ENCODE measurements at regions not wholly inside any gene's neighbourhood (a gene's known extent, or its start where the extent isn't known, plus 50 kb on each side); places are given as distances from the start of the nearest gene placed in this dataset.

DNA sequence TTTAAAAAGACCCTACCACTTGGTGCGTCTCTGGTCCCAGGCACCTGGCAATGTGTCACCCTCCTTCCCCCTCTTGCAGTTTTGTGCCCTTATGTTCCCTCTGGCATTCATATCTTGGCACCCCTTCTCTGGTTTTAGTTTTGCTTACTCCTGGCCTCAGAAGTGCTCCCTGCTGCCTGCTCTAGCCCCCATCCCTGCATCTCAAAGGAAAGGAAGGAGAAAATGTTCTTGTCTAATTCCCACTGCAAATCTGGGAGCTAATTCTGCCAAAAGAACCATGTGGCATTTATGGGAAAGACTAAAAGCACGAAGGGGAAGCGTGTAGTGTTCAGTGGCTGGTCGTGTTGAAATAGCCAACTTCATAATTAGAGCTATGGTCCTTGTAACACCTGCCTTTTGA, 340.1 kb upstream of the RPS6KA3 start:
- DNase-seq: no peak

DNA sequence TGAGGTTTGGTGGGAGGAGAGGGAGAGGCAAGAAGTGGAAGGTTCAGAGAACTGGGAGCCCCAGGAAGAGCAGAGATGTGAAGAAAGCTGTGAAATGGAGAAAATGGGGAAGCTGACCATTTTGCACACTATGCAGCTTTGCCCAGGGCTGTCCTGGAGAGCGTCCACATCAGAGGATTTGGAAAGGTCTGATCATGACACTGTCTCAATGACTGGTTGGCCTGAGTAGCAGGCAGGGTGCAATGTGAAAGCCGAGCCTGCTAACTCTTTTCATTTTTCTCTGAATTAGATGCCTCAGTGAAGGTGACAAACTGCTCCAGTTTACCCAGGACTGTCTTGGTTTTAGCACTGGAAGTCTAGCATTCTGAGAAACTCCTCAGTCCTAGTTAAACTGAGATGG, 330.1 kb upstream of the RPS6KA3 start:
- DNase-seq: no peak

DNA sequence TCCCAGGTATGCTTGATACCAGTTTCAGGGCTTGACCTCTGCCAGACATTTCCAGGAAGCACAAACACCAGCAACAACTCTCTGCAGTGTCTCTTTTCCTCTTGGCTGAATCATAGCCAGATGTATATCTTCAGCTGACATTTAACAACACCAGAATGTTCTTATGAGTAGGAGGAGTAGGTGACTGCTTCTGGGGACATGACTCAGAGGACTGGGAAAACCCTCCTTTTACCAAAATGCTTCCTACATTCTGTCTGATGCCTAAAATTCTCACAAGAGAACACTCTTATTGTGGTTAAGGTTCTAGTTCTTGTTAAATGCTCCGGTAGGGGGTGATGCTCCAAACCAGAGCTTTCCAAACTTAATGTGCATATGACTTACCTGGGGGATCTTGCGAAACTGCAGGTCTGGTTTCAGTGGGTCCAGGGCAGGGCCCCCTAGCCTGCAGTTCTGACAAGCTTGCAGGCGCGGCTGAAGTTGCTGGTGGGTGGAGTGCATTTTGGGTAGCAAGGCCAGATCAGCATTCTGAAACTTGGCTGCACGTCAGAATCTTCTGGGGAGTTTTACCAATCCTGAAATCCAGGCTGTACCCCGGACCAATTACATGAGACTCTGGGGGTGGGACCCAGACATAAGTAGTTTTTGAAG, 329.3 kb upstream of the RPS6KA3 start:
- peak; percentile 47 for DNase-seq

DNA sequence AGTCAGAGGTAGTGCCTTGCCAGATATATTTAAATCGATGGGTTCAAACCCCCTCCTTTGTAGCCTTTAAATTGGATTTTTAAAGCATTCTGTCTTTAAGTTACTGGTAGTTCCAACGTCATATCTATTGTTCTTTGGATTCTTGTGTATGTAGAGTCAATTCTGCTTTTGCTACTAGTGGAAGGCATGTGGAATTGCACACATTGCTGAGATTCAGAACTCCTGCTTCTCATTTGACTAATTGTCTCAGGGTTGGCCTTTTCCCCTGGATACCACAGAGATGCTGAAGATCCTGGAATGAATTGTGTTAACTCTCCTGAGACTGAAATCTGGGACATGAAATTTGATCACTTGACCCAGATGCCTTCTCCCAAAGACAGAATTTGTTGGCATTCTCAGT, 328.3 kb upstream of the RPS6KA3 start:
- DNase-seq: peak; percentile 44

DNA sequence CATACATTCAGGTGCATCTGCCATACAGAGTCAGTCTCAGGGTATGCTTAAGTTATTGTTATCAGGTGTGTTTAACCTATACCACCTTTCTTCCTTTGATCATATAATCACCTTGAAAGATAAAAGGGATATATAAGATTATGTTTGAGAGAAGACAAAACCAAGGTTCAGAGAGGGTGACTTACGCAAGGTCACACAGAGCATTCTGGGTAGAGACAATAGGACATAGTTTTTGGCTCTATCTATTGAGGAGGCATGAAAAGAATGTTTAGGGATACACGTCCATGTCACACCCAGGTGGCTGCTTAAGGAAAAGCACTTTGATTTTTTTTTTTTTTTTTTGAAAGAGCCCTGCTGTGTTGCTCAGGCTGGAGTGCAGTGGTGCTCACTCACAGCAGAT, 327.1 kb upstream of the RPS6KA3 start:
- no peak for DNase-seq

DNA sequence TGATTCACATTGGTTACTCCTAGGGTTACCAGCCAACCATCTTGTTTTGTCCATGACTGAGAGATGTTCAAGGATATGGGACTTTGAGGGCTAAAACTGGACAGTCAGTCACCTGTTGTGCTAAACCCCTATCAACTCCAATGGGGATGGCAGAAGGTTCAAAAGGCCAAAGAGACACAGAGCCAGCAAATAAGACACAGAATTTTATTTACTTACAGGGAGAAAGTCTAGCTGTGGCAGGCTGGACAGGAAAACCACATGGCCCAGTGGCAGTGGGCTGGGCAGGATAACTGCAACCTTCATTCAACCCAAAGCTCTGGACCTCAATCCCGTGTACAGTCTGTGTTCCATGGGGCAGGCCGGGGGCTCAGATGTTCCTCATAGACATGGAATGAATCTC, 326.7 kb upstream of the RPS6KA3 start:
- no peak for DNase-seq

DNA sequence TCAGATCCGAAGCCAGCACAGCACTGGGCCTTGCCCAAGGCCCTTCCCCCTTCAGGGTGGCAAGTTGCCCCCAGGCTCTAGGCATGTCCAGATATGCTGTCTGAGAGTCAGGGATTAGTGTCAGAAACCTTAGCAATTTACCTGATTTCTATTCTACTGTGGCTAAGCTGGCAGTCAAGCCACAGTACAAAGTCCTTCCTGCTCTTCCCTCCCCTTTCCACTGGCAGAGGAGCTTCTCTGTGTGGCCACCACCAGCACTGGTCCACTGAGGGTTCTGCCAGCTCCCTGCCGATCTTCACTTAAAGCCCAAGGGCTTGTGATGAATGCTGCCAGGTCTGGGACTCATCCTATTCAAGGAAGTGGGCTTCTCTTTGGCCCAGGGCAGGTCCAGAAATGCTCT, 324.5 kb upstream of the RPS6KA3 start:
- no peak for DNase-seq

DNA sequence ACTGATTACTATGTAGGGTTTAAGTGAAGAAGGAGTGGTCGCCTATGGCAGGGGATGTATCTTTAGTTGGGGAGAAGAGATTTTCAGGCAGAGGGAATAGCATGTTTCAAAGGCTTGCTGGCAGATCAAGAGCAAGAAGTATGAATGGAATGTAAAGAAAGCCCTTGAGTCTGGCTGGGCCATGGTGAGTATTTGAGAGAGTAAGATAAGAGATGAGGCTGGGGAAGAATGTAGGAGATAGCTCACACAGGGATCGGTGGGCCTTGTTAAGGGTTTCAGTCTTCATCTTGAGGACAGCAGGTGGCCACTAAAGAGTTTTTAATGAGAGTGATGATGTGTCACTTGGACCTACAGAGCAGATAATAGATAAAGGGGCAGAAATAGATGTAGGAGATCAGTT, 319.1 kb upstream of the RPS6KA3 start:
- peak; percentile 4 for DNase-seq

DNA sequence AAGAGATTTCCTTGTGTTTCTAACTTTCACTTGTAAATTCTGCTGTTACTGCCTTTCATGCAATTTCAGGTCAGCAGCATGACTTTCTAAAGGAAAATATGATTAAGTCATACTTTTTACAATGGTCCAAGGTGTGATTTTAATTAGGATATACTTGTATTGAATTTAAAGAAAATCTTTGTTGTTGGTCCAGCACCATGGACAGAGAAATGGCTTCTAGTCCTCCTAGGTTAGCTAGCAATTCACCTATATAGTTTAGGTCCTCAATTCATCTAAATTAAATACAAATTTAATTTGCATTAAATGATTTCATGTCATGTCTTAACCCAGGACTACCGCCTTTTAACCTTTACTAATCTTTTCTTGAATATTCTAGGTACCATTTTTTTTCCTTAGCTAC, 304.9 kb upstream of the RPS6KA3 start:
- DNase-seq: peak; percentile 4

DNA sequence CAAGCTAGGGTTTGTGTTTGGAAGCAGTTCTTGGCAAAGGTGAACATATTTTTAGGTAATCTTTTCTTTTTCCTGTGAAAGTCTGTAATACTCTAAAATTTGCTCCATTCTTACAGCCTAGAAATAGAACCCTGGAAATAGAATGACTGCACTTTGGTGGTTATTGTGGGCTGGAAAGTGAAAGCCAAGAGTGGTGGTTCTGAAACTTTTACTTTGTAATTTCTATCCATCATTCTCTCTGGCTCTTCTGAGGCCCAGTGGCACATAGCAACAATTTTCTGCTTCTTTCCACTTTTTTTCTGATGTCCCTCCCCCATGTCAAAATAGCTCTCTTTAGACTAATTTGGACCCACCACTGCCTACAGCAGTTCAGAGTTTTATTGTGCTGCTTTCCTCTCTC, 300.4 kb upstream of the RPS6KA3 start:
- no peak for DNase-seq

DNA sequence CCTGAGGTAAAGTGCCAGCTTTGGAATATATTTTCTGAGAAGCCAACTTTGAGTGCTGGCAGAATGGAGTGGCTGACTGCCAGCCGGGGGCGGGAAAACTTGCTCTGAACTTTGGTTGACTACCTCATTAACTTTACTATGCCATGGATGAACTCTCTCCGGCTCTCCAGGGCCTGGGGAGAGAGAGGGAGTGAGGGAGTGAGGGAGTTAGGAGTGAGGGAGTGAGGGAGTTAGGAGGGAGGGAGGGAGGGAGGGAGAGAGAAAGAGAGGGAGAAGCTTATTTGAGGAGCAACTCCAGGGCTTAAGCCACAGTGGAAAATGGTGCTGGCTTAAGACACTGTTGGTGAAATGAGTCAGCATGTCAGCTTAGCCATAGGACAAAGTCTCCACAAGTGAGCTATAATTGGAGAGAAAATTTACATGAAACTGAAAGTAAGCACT, 280.9 kb upstream of the RPS6KA3 start:
- DNase-seq: peak; percentile 62

DNA sequence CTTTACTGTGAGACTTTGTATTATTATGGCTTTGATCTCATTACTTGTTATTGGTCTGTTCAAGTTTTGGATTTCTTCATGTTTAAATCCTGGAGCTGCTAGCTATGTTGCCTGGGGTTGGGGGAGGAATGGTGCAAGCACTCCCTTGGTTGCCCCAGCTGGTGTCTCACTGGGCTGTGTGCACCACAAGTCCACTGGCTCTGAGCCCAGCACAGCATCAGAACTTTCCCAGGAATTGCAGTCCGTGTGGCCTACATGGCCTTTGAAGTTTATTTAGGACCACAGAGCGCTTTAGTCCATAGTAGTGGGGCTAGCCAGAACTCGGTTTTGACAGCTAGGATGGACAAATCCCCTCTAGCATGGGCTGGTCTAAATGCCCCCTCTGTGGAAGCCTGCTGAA, 278.8 kb upstream of the RPS6KA3 start:
- no peak for DNase-seq

DNA sequence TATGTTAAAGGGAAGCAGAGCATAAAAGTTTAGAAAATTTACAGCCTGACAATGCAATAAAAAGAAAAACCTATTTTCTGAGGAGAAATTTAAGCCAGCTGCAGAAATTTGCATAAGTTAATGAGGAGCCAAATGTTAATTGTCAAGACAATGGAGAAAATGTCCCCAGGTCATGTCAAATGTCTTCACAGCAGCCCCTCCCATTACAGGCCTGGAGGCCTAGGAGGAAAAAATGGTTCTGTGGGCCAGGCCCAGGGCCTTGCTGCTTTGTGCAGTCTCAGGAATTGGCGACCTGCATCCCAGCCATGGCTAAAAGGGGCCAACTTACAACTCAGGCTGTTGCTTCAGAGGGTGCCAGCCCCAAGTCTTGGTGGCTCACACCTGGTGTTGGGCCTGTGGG, 275.4 kb upstream of the RPS6KA3 start:
- DNase-seq: no peak

DNA sequence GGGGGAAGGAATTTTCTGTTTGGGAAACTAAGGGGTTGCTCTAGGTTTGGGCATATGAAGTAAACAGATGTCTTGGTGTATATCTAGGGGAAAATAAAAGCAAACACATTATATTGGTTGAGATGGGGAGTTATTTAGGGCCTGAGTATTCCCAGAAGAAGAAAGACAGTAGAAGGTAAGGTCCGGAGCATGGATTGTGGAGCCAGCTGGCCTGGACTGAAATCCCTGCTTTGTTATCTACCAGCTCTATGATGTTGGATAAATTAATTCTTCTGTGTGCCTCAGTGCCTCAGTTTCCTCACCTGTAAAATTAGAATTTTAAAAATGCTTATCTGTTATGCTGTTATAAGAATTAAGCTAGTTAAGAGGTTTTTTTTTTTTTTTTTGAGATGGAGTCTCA, 272.3 kb upstream of the RPS6KA3 start:
- no peak for DNase-seq

DNA sequence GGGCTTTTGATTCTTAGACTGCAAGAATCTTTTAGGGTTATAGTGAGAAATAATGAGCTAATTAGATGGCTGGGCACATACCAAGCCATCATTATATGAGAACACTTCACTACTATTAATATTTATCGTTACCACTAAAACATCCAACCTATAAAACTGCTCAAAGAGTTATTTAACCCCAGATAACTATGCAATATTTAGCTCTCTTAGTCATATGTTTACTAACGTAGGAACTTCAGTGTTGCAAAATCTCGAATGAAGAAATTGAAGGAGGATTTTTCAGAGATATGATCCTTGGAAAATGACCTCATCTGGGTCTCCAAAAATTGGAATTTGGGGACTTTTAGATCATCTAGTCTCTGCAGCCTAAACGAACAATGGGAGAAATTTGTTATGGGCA, 265.0 kb upstream of the RPS6KA3 start:
- DNase-seq: no peak

DNA sequence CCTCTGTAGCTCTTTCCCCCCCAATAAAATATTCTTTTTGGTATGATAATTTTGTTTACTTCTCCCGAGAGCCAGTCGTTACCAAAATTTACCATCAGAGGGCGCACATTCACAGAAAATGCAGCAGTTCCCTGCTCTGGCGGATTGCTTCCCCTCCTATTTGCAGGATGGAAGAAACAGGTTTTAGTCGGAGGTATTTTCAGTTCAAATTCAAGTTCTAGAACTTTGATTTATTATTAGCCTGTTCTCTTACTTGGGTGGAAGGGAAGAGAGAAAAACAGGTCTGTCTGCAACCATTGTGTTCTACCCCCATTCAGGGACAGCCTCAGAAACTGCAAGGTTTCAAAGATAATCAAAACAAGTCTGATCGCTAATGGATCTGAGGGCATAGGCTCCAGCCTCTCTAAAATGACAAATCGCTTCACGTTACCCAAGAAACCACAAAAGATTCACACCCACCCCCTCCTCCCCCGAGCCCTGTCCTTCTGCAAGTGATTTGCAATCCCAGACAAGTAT, 263.8 kb upstream of the RPS6KA3 start:
- peak; percentile 66 for DNase-seq

DNA sequence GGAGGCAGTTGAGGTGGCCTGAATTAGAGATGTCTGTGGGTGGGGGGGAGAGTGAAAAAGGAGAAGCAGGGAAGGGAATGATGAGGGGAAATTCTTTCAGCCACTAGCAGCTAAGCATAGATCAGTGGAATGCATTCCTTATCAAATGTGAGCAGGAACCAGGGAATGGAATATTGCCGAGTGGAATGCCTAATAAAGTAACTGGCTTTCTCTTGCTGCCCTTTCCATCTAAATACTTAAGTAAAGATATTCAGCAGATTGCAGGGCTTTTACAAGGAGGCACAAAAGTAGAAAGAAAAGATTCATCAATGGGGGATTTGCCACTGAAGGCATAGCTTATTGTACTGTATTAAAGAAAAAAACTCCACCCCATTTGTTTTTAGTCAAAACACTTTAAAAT, 263.0 kb upstream of the RPS6KA3 start:
- no peak for DNase-seq

DNA sequence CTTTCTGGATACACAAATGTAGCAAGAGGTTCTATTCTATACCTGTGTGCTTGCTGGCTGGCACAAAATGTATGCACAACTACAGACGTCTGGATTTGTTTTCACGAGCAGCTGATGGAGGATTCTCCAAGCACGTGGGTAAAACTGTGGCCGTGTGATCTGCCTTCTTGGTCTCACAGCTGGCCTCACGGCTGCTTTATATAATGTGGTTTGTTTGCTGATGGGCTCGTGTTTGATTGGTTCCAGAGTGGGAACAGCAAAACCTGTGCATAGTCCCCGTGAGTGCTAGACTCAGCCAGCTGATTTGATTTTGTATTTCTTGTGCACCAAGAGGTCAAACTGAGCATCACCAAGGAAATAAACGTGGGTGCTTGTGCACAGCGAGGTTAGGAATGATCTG, 262.6 kb upstream of the RPS6KA3 start:
- DNase-seq: no peak

DNA sequence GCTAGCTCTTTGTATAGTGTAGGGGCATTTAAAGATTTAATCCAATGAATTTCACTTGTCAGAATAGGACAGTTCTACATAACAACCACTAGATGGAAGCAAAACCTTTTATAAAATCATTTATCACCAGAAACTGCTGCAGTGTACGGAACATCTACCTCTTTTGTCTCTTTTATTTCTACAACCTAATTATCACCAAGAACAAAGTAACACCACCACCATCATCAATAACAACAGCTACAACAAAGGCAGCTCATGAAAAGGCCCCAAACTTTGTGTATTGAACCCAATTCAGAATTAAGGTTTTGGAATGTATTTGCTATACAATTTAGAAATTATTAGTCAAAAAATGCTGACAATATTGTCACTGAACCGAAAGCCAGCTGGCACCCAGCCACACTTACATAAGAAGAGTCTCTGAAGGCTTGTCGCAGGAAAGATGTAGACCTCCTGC, 260.9 kb upstream of the RPS6KA3 start:
- no peak for DNase-seq

DNA sequence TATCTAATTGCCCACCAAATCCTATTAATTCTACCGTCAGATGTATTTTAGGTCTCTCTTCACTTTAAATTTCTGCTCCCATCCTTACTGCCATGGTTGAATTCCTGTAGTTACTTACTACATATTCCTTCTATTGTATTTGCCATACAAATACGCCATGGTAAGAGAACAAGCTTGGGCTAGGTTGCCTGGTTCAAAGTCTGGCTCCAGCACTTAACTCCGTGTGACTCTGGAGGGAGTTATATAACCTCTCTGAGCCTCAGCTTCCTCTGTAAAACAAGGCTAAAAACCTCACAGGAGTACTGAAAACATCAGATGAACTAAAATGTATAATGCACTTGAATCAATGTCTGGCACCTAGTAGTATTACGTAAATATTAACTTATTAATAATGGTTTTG, 260.3 kb upstream of the RPS6KA3 start:
- no peak for DNase-seq

DNA sequence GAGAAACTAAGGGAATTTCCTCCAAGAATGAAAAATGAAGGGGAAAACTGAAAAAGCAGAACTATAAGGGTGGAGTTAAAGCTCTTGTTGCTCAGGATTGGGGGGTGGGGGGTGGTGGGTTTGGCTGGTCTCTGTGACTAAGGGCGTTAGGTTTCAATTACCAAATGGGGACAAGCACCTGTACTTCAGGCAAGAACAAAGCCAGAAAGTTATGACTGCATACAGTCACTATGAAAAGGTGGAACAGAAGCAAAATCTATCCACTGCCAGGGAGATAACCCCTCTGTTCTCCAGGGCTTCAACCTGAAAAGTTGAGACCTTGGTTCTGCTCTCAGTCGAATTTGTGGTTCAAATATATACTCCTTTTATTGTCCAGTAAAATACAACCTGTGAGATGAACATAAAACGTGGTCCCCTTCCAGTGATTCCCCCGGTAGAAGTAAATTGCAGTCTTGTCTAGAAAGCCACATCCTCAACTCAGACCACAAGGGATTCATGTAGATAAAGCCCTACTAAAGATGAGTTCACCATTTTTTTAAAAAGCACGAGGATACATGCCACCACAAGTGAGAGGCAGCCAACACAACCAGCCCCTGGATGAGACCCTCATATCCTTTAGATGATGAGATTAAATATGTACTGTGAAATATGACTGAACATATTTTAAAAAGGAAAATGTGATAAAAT, 257.1 kb upstream of the RPS6KA3 start:
- no peak for DNase-seq

DNA sequence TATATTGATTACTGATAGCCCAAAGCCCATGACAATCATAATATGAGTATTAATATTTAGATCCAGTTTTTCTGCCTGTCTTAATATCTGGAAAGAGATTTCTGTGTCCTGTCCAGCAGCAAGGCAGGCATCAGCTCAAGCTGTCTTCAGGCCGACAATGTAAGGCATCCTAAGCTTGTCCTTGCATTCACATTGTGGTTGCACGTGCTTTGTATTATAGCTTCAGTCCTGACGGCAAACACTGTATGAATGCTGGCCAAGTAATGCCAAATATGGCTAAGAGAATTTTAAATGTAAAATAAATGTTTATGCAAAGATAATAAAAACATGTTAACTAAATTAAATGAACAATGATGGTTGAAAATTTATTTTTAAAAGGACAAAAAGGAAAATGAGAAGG, 255.7 kb upstream of the RPS6KA3 start:
- DNase-seq: no peak

DNA sequence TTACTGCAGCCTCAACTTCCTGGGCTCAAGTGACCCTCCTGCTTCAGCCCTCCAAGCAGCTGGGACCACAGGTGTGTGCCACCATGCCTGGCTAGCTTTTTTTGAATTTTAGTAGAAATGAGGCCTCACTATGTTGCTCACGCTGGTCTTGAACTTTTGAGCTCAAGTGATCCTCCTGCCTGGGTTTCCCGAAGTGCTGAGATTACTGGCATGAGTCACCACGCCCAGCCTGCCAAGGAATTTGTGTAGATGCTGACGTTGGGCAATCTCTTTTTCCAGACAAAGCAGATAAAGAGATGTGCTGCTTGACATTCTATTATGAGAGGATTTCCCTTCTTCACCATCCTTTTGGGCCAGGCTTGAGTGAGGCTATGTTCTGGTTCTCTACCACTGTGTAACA, 254.5 kb upstream of the RPS6KA3 start:
- DNase-seq: peak; percentile 56

DNA sequence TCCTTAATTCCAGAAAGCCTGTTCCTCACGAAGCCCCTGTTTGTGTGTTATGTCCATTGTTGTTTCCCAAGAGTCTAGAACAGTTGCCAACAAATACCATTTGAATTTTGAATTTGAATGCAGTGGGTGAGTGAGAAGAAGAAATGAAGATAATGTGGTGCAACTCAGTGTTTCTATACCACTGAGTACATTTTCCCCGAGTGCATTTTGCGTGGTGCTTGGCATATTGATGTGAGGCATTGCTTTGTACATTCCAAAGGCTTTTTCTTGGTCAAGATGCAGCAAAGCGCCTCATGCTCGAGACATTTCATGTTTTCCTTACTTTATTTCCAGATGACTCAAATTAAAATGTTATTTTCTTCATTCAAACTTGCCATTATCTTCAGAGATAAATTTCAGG, 253.1 kb upstream of the RPS6KA3 start:
- no peak for DNase-seq

DNA sequence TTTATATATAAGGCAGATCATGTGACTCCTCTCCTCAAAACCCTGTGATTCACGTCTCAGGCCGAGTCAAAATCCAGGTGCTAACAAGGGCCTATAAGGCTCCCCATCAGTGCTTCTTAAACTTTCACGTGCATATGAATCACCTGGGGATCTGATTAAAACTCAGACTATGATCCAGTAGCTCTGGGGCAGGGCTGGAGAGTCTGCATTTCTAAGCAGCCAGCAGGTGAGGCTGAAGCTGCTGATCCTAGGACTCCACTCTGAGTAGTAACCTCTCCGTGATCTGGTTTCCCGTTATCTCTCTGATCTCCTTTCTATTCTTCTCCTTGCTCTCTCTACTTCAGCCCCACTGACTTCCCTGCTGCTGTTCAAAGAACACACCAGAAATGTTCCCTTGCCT, 252.4 kb upstream of the RPS6KA3 start:
- no peak for DNase-seq

Data from fibroblast of skin of abdomen (primary cell).